Calu3 (cell line): ENCODE measurements at regions not wholly inside any gene's neighbourhood (a gene's known extent, or its start where the extent isn't known, plus 50 kb on each side); places are given as distances from the start of the nearest gene placed in this dataset.
A peak's percentile ranks its signal among the peaks of the same experiment; 100 is the strongest.

Experiments used
- BruUV-seq: library from RNA; stranded (reverse); fragments of 400-500 nt; replicated peaks from 2 replicates; lab custom pipeline; 2021; lab: Mats Ljungman, UMichigan
- CTCF ChIA-PET: fragments of 300-600 bp; sonication (Branson Sonifier 250); formaldehyde crosslinking; loops from one replicate; lab custom pipeline; 2022; ENCODE audit warnings: antibody characterized with exemption; lab: Charles Lee
- DNase-seq: peaks from one replicate; pipeline ENCODE4 v3.0.0; 2022
- H3K27ac Mint-ChIP-seq: one replicate; pipeline ENCODE4 v1.8.0; 2022; ENCODE audit warnings: mixed read lengths; ENCODE audit not compliant: unreplicated experiment
- H3K27me3 Mint-ChIP-seq: one replicate; pipeline ENCODE4 v1.8.0; 2022; ENCODE audit warnings: mixed read lengths; ENCODE audit not compliant: unreplicated experiment
- H3K36me3 Mint-ChIP-seq: one replicate; pipeline ENCODE4 v1.8.0; 2022; ENCODE audit warnings: mild to moderate bottlenecking, moderate library complexity, mixed read lengths; ENCODE audit not compliant: insufficient read depth, unreplicated experiment
- H3K4me1 Mint-ChIP-seq: one replicate; pipeline ENCODE4 v1.8.0; 2022; ENCODE audit warnings: mild to moderate bottlenecking, low read depth, mixed read lengths; ENCODE audit not compliant: unreplicated experiment
- H3K4me3 Mint-ChIP-seq: one replicate; pipeline ENCODE4 v1.8.0; 2022; ENCODE audit warnings: mild to moderate bottlenecking, low read depth, moderate library complexity, mixed read lengths; ENCODE audit not compliant: unreplicated experiment
- H3K9me3 Mint-ChIP-seq: one replicate; pipeline ENCODE4 v1.8.0; 2022; ENCODE audit warnings: low read depth, mixed read lengths; ENCODE audit not compliant: unreplicated experiment
- intact Hi-C: fragments of 100-400 bp; cut with micrococcal nuclease; formaldehyde crosslinking; loops from one replicate; pipeline ENCODE4 v1.10.0; 2022; ENCODE audit not compliant: unreplicated experiment
- TF ChIP-seq, protein P1 (sequence below): fragments of 200-600 bp; IDR thresholded peaks from one replicate; pipeline ENCODE4 v1.8.0; 2022; ENCODE audit warnings: antibody characterized with exemption; ENCODE audit not compliant: unreplicated experiment

DNA sequence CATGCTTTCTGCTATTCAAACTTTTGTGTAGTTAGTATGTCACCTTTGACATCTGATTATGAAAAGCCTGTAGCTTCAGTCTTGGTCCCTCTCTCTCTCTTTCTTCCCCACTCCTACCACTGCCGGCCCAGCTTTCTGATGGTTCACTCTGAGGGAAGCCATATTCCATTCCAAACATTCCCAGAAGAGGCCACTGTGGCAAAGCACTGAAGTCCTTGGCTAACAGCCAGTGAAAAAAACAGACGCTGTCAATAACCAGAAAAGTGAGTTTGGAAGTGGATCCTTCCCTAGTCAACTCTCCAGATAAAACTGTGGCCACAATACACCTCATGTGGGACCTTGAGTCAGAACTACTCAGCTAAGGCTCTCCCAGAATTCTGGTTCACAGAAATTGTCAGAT, 950.7 kb upstream of the PHF14 start:
- CTCF ChIA-PET: interaction anchor here (0.6 to 0.9 kb wide), 3 partner anchors 12 to 390 kb away, joined by 3 to 5 read pairs (median 4); no protein-coding TSS in a partner anchor
- H3K36me3 Mint-ChIP-seq: peaks cover 6% of the 10 kb centered on the region
- peak; percentile 73 for DNase-seq
- intact Hi-C loops: loop anchor here (2.0 to 10.0 kb wide), 3 partner anchors 106 to 1608 kb away; no protein-coding TSS in a partner anchor
- TF ChIP-seq, protein P1, sequence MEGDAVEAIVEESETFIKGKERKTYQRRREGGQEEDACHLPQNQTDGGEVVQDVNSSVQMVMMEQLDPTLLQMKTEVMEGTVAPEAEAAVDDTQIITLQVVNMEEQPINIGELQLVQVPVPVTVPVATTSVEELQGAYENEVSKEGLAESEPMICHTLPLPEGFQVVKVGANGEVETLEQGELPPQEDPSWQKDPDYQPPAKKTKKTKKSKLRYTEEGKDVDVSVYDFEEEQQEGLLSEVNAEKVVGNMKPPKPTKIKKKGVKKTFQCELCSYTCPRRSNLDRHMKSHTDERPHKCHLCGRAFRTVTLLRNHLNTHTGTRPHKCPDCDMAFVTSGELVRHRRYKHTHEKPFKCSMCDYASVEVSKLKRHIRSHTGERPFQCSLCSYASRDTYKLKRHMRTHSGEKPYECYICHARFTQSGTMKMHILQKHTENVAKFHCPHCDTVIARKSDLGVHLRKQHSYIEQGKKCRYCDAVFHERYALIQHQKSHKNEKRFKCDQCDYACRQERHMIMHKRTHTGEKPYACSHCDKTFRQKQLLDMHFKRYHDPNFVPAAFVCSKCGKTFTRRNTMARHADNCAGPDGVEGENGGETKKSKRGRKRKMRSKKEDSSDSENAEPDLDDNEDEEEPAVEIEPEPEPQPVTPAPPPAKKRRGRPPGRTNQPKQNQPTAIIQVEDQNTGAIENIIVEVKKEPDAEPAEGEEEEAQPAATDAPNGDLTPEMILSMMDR: no peak
- H3K27me3 Mint-ChIP-seq: no peaks in the 10 kb centered on the region
- H3K27ac Mint-ChIP-seq: peak overlapping the region; percentile 80
- H3K4me3 Mint-ChIP-seq: peak overlapping the region; percentile 46
- no TSS peak for BruUV-seq
- H3K9me3 Mint-ChIP-seq: no peaks in the 10 kb centered on the region
- H3K4me1 Mint-ChIP-seq: peaks cover 9% of the 10 kb centered on the region

DNA sequence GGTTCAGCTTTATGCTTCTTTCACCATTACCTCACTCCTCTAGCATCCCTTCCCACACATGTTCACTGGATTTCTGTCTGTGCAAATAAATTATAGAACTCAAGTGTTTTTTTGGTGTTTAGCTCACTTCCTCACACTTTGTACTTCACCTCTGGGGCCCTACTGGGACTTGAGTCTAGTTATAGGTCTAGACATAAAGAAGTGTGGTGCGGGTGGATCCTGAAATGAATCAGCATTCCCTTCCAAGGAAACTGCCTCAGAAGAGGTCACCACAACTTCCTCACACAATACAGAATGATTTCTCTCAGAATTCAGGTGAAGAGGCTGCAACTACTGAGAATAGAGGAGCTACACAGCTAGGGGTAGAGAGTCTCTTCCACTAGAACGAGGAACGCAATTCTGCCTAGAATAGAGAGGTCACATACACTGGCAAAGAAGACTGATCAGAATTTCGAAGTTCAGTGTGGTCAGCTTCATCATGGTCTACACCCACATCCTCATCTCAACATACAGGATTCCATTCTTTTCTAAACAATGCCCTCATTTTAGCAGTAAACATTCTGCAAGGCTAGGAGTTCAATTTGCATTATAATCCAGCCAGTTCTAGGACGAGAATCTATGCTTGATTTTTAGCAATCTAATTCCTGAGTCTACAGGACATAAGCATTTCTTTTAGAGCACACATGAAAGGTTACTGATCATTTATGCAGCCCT, 938.7 kb upstream of the PHF14 start:
- no peak for DNase-seq
- Mint-ChIP-seq H3K36me3 (no peaks in the 10 kb centered on the region), H3K27me3 (no peaks in the 10 kb centered on the region), H3K4me3 (no peak overlapping the region), H3K27ac (no peak overlapping the region), H3K4me1 (no peaks in the 10 kb centered on the region), H3K9me3 (peaks cover 2% of the 10 kb centered on the region)
- BruUV-seq: no TSS peak
- intact Hi-C loops: no loop called here
- TF ChIP-seq, protein P1: no peak
- CTCF ChIA-PET: interaction anchor here (0.6 to 0.8 kb wide), 2 partner anchors 12 to 74 kb away, joined by 3 to 5 read pairs; no protein-coding TSS in a partner anchor

DNA sequence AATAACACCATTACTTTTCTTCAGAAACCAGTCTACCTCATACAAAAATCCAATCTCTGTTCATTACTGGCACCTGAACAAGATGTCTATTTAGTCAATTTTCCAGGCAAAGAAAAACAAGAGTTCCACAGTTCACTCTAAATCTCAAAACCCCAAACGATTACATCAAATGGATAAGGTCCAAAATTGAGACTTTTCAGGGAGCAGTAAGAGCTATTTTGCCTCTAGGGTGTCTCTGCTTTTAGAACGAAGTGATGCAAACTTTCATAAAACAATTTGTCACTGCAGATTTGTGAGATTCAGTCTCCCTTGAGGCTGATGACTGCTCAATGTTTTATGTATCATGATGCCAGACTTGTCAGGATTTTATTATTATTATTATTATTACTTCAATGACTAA, 937.0 kb upstream of the PHF14 start:
- intact Hi-C loops: no loop called here
- Mint-ChIP-seq H3K4me1 (no peaks in the 10 kb centered on the region), H3K9me3 (peaks cover 2% of the 10 kb centered on the region), H3K27ac (no peak overlapping the region), H3K27me3 (no peaks in the 10 kb centered on the region), H3K4me3 (no peak overlapping the region), H3K36me3 (no peaks in the 10 kb centered on the region)
- DNase-seq: no peak
- BruUV-seq: no TSS peak
- CTCF ChIA-PET: no interaction called here
- TF ChIP-seq, protein P1: no peak

DNA sequence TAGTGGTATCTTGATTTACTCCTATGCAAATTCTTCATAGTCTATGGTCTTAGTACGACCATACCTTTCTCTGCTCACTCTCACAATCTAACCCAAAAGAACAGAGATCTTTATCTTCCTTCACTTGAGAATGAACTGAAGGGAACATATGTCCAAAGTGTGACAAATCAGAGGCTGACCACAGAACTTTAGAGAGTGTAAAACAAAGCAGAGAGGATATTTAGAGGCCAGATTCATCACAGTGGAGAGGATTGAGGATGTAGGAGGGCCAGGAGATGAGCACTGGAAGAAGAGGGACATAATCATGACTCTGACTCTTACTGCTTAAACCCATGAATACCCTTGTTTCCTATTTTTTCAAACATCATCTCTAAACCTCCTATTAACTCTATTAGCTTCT, 935.3 kb upstream of the PHF14 start:
- intact Hi-C loops: no loop called here
- TF ChIP-seq, protein P1: no peak
- Mint-ChIP-seq H3K36me3 (no peaks in the 10 kb centered on the region), H3K4me3 (no peak overlapping the region), H3K27ac (no peak overlapping the region), H3K9me3 (peaks cover 2% of the 10 kb centered on the region), H3K4me1 (no peaks in the 10 kb centered on the region), H3K27me3 (no peaks in the 10 kb centered on the region)
- no TSS peak for BruUV-seq
- DNase-seq: no peak
- CTCF ChIA-PET: no interaction called here
